Stimulated activated CD8-positive, alpha-beta memory T cell treated with anti-CD3 and anti-CD28 coated beads, Interleukin-7, amount 100 ng/mL, for 4 hours (primary cell): ENCODE measurements at regions not wholly inside any gene's neighbourhood (a gene's known extent, or its start where the extent isn't known, plus 50 kb on each side); places are given as distances from the start of the nearest gene placed in this dataset.

Source experiments
- DNase-seq, 2 donors: peaks; one replicate each; pipeline ENCODE4 v3.0.0-alpha.2; 2020; ENCODE audit warnings: low read depth in 2 of 2

GRCh38 chr7:35501681-35502080 is 193.3 kb downstream of the HERPUD2 start:
- DNase-seq, result no peak

GRCh38 chr7:35499226-35499625 is 195.7 kb downstream of the HERPUD2 start:
- DNase-seq, result no peak

GRCh38 chr7:35498416-35498815 is 196.5 kb downstream of the HERPUD2 start:
- DNase-seq, result no peak

- DNase-seq, result no peak
Observed at GRCh38 chr7:35495844-35496243, 199.1 kb downstream of the HERPUD2 start.

- DNase-seq, result no peak
Observed at GRCh38 chr7:35495377-35495776, 199.6 kb downstream of the HERPUD2 start.

- no peak for DNase-seq
Observed at GRCh38 chr7:35494407-35494806, 200.5 kb downstream of the HERPUD2 start.

GRCh38 chr7:35492451-35493175 is 202.3 kb downstream of the HERPUD2 start:
- no peak for DNase-seq

- DNase-seq, result no peak
Observed at GRCh38 chr7:35491233-35491632, 203.7 kb downstream of the HERPUD2 start.

- no peak for DNase-seq
Observed at GRCh38 chr7:35487841-35488240, 207.1 kb downstream of the HERPUD2 start.

GRCh38 chr7:35487402-35487801 is 207.5 kb downstream of the HERPUD2 start:
- DNase-seq, result no peak

- no peak for DNase-seq
Observed at GRCh38 chr7:35485436-35485835, 209.5 kb downstream of the HERPUD2 start.

GRCh38 chr7:35483568-35483967 is 211.4 kb downstream of the HERPUD2 start:
- DNase-seq, result no peak

GRCh38 chr7:35482231-35482630 is 212.7 kb downstream of the HERPUD2 start:
- no peak for DNase-seq

- DNase-seq, result no peak
Observed at GRCh38 chr7:35480806-35481205, 214.1 kb downstream of the HERPUD2 start.

GRCh38 chr7:35477609-35478008 is 217.3 kb downstream of the HERPUD2 start:
- DNase-seq, result no peak

GRCh38 chr7:35474100-35474499 is 220.2 kb upstream of the TBX20 start:
- DNase-seq, result no peak

- DNase-seq, result no peak
Observed at GRCh38 chr7:35468606-35469005, 214.7 kb upstream of the TBX20 start.

- DNase-seq, result no peak
Observed at GRCh38 chr7:35467456-35467978, 213.6 kb upstream of the TBX20 start.

- no peak for DNase-seq
Observed at GRCh38 chr7:35465791-35466336, 212.0 kb upstream of the TBX20 start.

GRCh38 chr7:35463751-35464150 is 209.9 kb upstream of the TBX20 start:
- DNase-seq, result no peak

GRCh38 chr7:35463176-35463700 is 209.3 kb upstream of the TBX20 start:
- no peak for DNase-seq

- no peak for DNase-seq
Observed at GRCh38 chr7:35454575-35455385, 200.9 kb upstream of the TBX20 start.
